ENCODE measurements at regions not wholly inside any gene's neighbourhood (a gene's known extent, or its start where the extent isn't known, plus 50 kb on each side); places are given as distances from the start of the nearest gene placed in this dataset.
A peak's percentile ranks its signal among the peaks of the same experiment; 100 is the strongest.

GRCh38 chr12:65619018-65619417 lies 205.3 kb upstream of the HMGA2 start:
- intact Hi-C loops (cut with micrococcal nuclease), result no loop called here
- peaks cover 10% of the 10 kb centered on the region for H3K4me1 ChIP-seq (ENCODE audit: control insufficient read depth, extremely low read depth, insufficient read depth, low read length)
- no peaks in the 10 kb centered on the region for H3K27me3 ChIP-seq (ENCODE audit: control insufficient read depth in 2 of 2, insufficient read depth in 2 of 2, low read length in 2 of 2)
- BruUV-seq (replicated peaks), result no TSS peak
- TF ChIP-seq FOS (IDR thresholded peaks at IDR 0.05; ENCODE audit: borderline replicate concordance, insufficient read depth, low read length), result no peak
- TF ChIP-seq POLR2A (IDR thresholded peaks at IDR 0.05; ENCODE audit: low read depth, low read length), result no peak
- TF ChIP-seq GATA2 (IDR thresholded peaks at IDR 0.05; ENCODE audit: insufficient read depth, insufficient read length, low read depth, low read length), result no peak
- TF ChIP-seq POLR2AphosphoS5 (IDR thresholded peaks at IDR 0.05; ENCODE audit: insufficient read depth, low read depth, low read length), result no peak
- no peak for TF ChIP-seq MAX (IDR thresholded peaks at IDR 0.05; ENCODE audit: insufficient read depth, insufficient read length)
- no peak for TF ChIP-seq MYC (IDR thresholded peaks at IDR 0.05; ENCODE audit: low read depth, low read length)
- no peak for TF ChIP-seq EZH2 (IDR thresholded peaks at IDR 0.05; ENCODE audit: borderline replicate concordance, low read depth, low read length, severe bottlenecking)
- TF ChIP-seq JUN (IDR thresholded peaks at IDR 0.05; ENCODE audit: borderline replicate concordance, insufficient read depth, insufficient read length, low read depth), result no peak
- no peak for TF ChIP-seq CTCF (IDR thresholded peaks at IDR 0.05; ENCODE audit: extremely low read depth in 1 of 2, insufficient read depth in 1 of 2, low read depth in 1 of 2, low read length in 2 of 2)
- peak overlapping the region; percentile 32 for H2AFZ ChIP-seq (ENCODE audit: low read depth, low read length)
- no peaks in the 10 kb centered on the region for H4K20me1 ChIP-seq (replicated peaks; ENCODE audit: control insufficient read depth, extremely low read depth, insufficient read depth, low read length)
- H3K9me1 ChIP-seq (replicated peaks; ENCODE audit: control insufficient read depth, extremely low read depth, insufficient read depth, low read length), result no peaks in the 10 kb centered on the region
- H3K4me2 ChIP-seq (ENCODE audit: insufficient read depth, low read length), result no peak overlapping the region
- DNase-seq (ENCODE audit: low read depth, low spot score) (no peak), FAIRE-seq (no peak)
- no peaks in the 10 kb centered on the region for H3K79me2 ChIP-seq (ENCODE audit: control insufficient read depth, insufficient read depth, low read length)
- no peaks in the 10 kb centered on the region for H3K36me3 ChIP-seq (ENCODE audit: control insufficient read depth in 2 of 2, extremely low read depth in 1 of 2, insufficient read depth in 2 of 2, low read length in 2 of 2)
- H3K9ac ChIP-seq (replicated peaks; ENCODE audit: extremely low read depth, insufficient read depth, low read length), result no peak overlapping the region
- no peaks in the 10 kb centered on the region for H3K9me3 ChIP-seq (replicated peaks; ENCODE audit: control insufficient read depth, insufficient read depth, low read length)
- POLR2A ChIA-PET, result no interaction called here
- no peak overlapping the region for H3K27ac ChIP-seq (ENCODE audit: insufficient read depth, low read depth, low read length)
- dilution Hi-C loops (cut with MboI; ENCODE audit: extremely low pct_ligation_motif_present, low sequenced_read_pairs), result no loop called here
- no peak overlapping the region for H3K4me3 ChIP-seq (replicated peaks in 1 of 3; ENCODE audit: insufficient read depth in 1 of 3, low read depth in 1 of 3, low read length in 3 of 3)
- CTCF ChIA-PET, result interaction anchor here (0.9 to 1.2 kb wide), 3 partner anchors 10 to 16 kb away, joined by 3 to 4 read pairs (median 3); no protein-coding TSS in a partner anchor
